B cell (primary cell): ENCODE measurements at regions not wholly inside any gene's neighbourhood (a gene's known extent, or its start where the extent isn't known, plus 50 kb on each side); places are given as distances from the start of the nearest gene placed in this dataset.

Source experiments
- ATAC-seq: fragments of 200-7000 bp; cut with Tn5 transposase; one replicate; pipeline ENCODE4 v1.10.0; 2021; ENCODE audit warnings: low read depth, mild to moderate bottlenecking, moderate number of reproducible peaks, moderate library complexity
- CTCF ChIA-PET: fragments of 350-600 bp; sonication (Branson Sonifier 250); formaldehyde crosslinking; loops from one replicate; lab custom pipeline; 2021; ENCODE audit warnings: antibody characterized with exemption, inconsistent platforms; lab: Charles Lee
- POLR2A ChIA-PET: fragments of 350-600 bp; sonication (Branson Sonifier 250); formaldehyde crosslinking; loops from one replicate; lab custom pipeline; 2021; ENCODE audit warnings: antibody characterized with exemption; lab: Charles Lee
- DNase-seq: peaks from one replicate; pipeline ENCODE4 v3.0.0; 2013
- H2AFZ ChIP-seq: 2 replicates; pipeline ENCODE4 v1.6.1; 2012; ENCODE audit warnings: mild to moderate bottlenecking, low read depth, low read length; ENCODE audit not compliant: insufficient read depth, poor library complexity, severe bottlenecking
- H3K27ac ChIP-seq, 2 donors: 1 replicate in 1 of 2; 2 replicates in 1 of 2; pipeline ENCODE4 v1.5.1; 2012 to 2013; ENCODE audit warnings: low read length in 2 of 2, mild to moderate bottlenecking in 2 of 2, moderate library complexity in 1 of 2
- H3K27me3 ChIP-seq, 4 experiments: fragments of 200-600 bp in 1 of 4; sonication (generic) in 1 of 4; replicated peaks in 1 of 4; 1 replicate in 2 of 4; 2 replicates in 2 of 4; pipeline versions ENCODE4 v1.6.1 to v1.7.0; 2013 to 2016; ENCODE audit warnings: low read length in 3 of 4, mild to moderate bottlenecking in 2 of 4, mixed read lengths in 1 of 4, moderate library complexity in 1 of 4; ENCODE audit not compliant: insufficient read depth in 4 of 4, control insufficient read depth in 3 of 4; ENCODE audit errors: control extremely low read depth in 1 of 4
- H3K36me3 ChIP-seq, 2 experiments: replicated peaks in 1 of 2; 1 replicate in 1 of 2; 2 replicates in 1 of 2; pipeline versions ENCODE4 v1.6.1 to v1.7.1; 2013; ENCODE audit warnings: low read length in 1 of 2; ENCODE audit not compliant: insufficient read depth in 2 of 2, control insufficient read depth in 1 of 2; ENCODE audit errors: control extremely low read depth in 1 of 2, extremely low read depth in 1 of 2
- H3K4me1 ChIP-seq, 2 donors: fragments of 200-600 bp in 1 of 2; sonication (generic) in 1 of 2; 1 replicate in 1 of 2; 2 replicates in 1 of 2; pipeline versions ENCODE4 v1.5.1 to v1.6.1; 2013 to 2017; ENCODE audit warnings: low read length in 2 of 2; ENCODE audit not compliant: control insufficient read depth in 2 of 2, insufficient read depth in 2 of 2
- H3K4me2 ChIP-seq: replicated peaks from 2 replicates; pipeline ENCODE3; 2012; ENCODE audit warnings: mild to moderate bottlenecking, low read depth, low read length; ENCODE audit not compliant: poor library complexity, severe bottlenecking
- H3K4me3 ChIP-seq, 5 experiments: fragments of 200-600 bp in 1 of 5; sonication (generic) in 1 of 5; 1 replicate in 3 of 5; 2 replicates in 2 of 5; pipeline versions ENCODE4 v1.5.1 to v1.7.0; 2011 to 2016; ENCODE audit warnings: low read length in 4 of 5, mild to moderate bottlenecking in 4 of 5, low read depth in 2 of 5, control low read depth in 1 of 5, moderate library complexity in 1 of 5; ENCODE audit not compliant: insufficient read depth in 1 of 5; ENCODE audit errors: control extremely low read depth in 1 of 5, extremely low read depth in 1 of 5
- H3K79me2 ChIP-seq: fragments of 200-600 bp; sonication (generic); one replicate; pipeline ENCODE4 v1.6.0; 2016; ENCODE audit warnings: low read length; ENCODE audit not compliant: control insufficient read depth, insufficient read depth
- H3K9ac ChIP-seq: fragments of 200-600 bp; sonication (generic); 2 replicates; pipeline ENCODE4 v1.6.1; 2017; ENCODE audit warnings: mild to moderate bottlenecking, low read length, moderate library complexity
- H3K9me3 ChIP-seq, 3 donors: one replicate each; pipeline versions ENCODE4 v1.6.1 to v1.7.1; 2013; ENCODE audit warnings: low read length in 2 of 3; ENCODE audit not compliant: control insufficient read depth in 2 of 3, insufficient read depth in 1 of 3; ENCODE audit errors: control extremely low read depth in 1 of 3
- H4K20me1 ChIP-seq: 2 replicates; pipeline ENCODE4 v1.6.0; 2012; ENCODE audit warnings: mild to moderate bottlenecking, low read length; ENCODE audit not compliant: insufficient read depth, control insufficient read depth, poor library complexity, severe bottlenecking
- H3K27ac Mint-ChIP-seq: one replicate; pipeline ENCODE4 v1.8.0; 2021; ENCODE audit warnings: mixed read lengths
- H3K27me3 Mint-ChIP-seq: one replicate; pipeline ENCODE4 v1.8.0; 2021; ENCODE audit warnings: mixed read lengths
- H3K4me1 Mint-ChIP-seq: one replicate; pipeline ENCODE4 v1.8.0; 2021; ENCODE audit warnings: mixed read lengths
- H3K4me3 Mint-ChIP-seq: one replicate; pipeline ENCODE4 v1.8.0; 2021; ENCODE audit warnings: mixed read lengths
- H3K9me3 Mint-ChIP-seq: one replicate; pipeline ENCODE4 v1.8.0; 2022; ENCODE audit warnings: mixed read lengths; ENCODE audit not compliant: insufficient read depth
- EZH2 ChIP-seq: IDR thresholded peaks from 2 replicates; pipeline ENCODE4 v1.6.1; 2012; ENCODE audit warnings: borderline replicate concordance, low read depth, mild to moderate bottlenecking, moderate library complexity, low read length; ENCODE audit not compliant: insufficient read depth, poor library complexity, severe bottlenecking
- WGBS: methylation state at CpG from one replicate; pipeline ENCODE4 v1.1.5; 2013; ENCODE audit warnings: missing lambda C conversion rate; ENCODE audit not compliant: insufficient coverage; 5-methylcytosine and 5-hydroxymethylcytosine counted together
- intact Hi-C: fragments of 100-400 bp; cut with micrococcal nuclease; formaldehyde crosslinking; loops from one replicate; pipeline ENCODE4 v1.10.0; 2022
- TF ChIP-seq, protein P1 (sequence below): fragments of 200-600 bp; IDR thresholded peaks from one replicate; pipeline ENCODE4 v1.8.0; 2022; ENCODE audit warnings: antibody characterized with exemption, mild to moderate bottlenecking

DNA sequence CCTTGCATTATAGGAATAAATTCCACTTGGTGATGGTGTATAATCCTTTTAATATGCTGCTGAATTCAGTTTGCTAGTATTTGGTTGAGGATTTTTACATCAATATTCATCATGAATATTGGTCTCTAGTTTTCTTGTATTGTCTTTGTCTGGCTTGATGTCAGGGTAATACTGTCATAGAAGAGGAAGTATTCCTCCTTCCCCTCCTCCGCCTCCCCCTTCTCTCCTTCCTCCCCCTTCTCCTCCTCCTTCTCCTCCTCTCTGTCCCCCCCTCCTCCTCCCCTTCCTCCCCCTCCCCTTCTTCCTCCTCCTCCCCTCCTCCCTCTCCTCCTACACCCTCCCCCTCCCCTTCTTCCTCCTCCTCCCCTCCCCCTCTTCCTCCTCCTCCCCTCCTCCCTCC lies 65.8 kb downstream of the RGS12 start:
- ChIA-PET POLR2A (interaction anchor here (0.7 kb wide), 1 partner anchor 30 kb away, joined by 4 read pairs; no protein-coding TSS in a partner anchor), CTCF (interaction anchor here (0.6 to 5.1 kb wide), 4 partner anchors 12 to 83 kb away, joined by 3 to 29 read pairs (median 6); no protein-coding TSS in a partner anchor)
- no peaks in the 10 kb centered on the region for H3K79me2 ChIP-seq
- H3K9ac ChIP-seq = no peak overlapping the region
- no peaks in the 10 kb centered on the region for H3K9me3 ChIP-seq
- H3K27ac Mint-ChIP-seq = no peak overlapping the region
- intact Hi-C loops = no loop called here
- H4K20me1 ChIP-seq = no peaks in the 10 kb centered on the region
- H2AFZ ChIP-seq = no peak overlapping the region
- H3K4me1 Mint-ChIP-seq = peaks cover 45% of the 10 kb centered on the region
- no peak overlapping the region for H3K27ac ChIP-seq
- H3K4me3 Mint-ChIP-seq = no peak overlapping the region
- no peak overlapping the region for H3K4me3 ChIP-seq
- ATAC-seq (no peak), DNase-seq (no peak)
- no peaks in the 10 kb centered on the region for H3K9me3 Mint-ChIP-seq
- H3K36me3 ChIP-seq = no peaks in the 10 kb centered on the region
- peaks cover 0 to 8% of the 10 kb centered on the region in 2 donors for H3K4me1 ChIP-seq
- TF ChIP-seq, protein P1, sequence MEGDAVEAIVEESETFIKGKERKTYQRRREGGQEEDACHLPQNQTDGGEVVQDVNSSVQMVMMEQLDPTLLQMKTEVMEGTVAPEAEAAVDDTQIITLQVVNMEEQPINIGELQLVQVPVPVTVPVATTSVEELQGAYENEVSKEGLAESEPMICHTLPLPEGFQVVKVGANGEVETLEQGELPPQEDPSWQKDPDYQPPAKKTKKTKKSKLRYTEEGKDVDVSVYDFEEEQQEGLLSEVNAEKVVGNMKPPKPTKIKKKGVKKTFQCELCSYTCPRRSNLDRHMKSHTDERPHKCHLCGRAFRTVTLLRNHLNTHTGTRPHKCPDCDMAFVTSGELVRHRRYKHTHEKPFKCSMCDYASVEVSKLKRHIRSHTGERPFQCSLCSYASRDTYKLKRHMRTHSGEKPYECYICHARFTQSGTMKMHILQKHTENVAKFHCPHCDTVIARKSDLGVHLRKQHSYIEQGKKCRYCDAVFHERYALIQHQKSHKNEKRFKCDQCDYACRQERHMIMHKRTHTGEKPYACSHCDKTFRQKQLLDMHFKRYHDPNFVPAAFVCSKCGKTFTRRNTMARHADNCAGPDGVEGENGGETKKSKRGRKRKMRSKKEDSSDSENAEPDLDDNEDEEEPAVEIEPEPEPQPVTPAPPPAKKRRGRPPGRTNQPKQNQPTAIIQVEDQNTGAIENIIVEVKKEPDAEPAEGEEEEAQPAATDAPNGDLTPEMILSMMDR = no peak
- no peak for TF ChIP-seq EZH2
- whole genome bisulfite sequencing = no CpG with 5 or more reads among the region's 1 CpG
- H3K27me3 Mint-ChIP-seq = no peaks in the 10 kb centered on the region
- H3K27me3 ChIP-seq = no peaks in the 10 kb centered on the region
- no peak overlapping the region for H3K4me2 ChIP-seq

DNA sequence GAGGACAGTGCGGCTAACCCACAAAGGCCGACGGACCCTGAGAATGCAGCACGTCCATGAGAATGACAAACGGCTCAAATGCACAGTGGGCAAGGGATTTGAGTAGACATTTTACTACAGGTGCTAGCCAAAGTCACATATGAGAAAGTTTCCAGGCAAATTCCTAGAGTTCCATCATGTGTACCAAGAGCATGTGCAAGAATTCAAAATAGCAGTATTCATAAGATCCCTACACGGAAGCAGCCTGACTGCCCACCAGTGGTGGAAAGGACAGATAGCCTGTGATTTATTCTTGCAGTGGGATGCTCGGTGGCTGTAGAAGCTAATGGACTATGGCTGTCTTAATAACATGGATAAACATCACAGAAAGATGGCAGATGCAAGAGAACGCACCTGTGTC lies 68.0 kb downstream of the RGS12 start:
- Histone ChIP-seq H3K4me1 (peaks cover 0 to 4% of the 10 kb centered on the region in 2 donors), H3K27me3 (no peaks in the 10 kb centered on the region), H4K20me1 (no peaks in the 10 kb centered on the region), H3K4me3 (no peak overlapping the region), H3K4me2 (no peak overlapping the region), H3K79me2 (no peaks in the 10 kb centered on the region), H3K27ac (no peak overlapping the region), H3K9ac (no peak overlapping the region), H3K36me3 (no peaks in the 10 kb centered on the region), H3K9me3 (no peaks in the 10 kb centered on the region), H2AFZ (no peak overlapping the region)
- WGBS = 90% methylated on average over 7 of the region's 8 CpGs
- ATAC-seq (no peak), DNase-seq (no peak)
- Mint-ChIP-seq H3K4me1 (peaks cover 34% of the 10 kb centered on the region), H3K9me3 (no peaks in the 10 kb centered on the region), H3K27ac (no peak overlapping the region), H3K27me3 (no peaks in the 10 kb centered on the region), H3K4me3 (no peak overlapping the region)
- no peak for TF ChIP-seq EZH2
- TF ChIP-seq, protein P1 = no peak
- POLR2A ChIA-PET = no interaction called here
- intact Hi-C loops = no loop called here
- CTCF ChIA-PET = interaction anchor here (0.9 kb wide), 1 partner anchor 8 kb away, joined by 3 read pairs; no protein-coding TSS in a partner anchor
